IPS-18a (cell line): ENCODE measurements at regions not wholly inside any gene's neighbourhood (a gene's known extent, or its start where the extent isn't known, plus 50 kb on each side); places are given as distances from the start of the nearest gene placed in this dataset.

ENCODE experiments used
- H3K27ac ChIP-seq: one replicate; pipeline ENCODE4 v1.5.1; 2013; ENCODE audit warnings: low read length
- H3K27me3 ChIP-seq: one replicate; pipeline ENCODE4 v1.6.1; 2013; ENCODE audit warnings: mild to moderate bottlenecking, low read length; ENCODE audit not compliant: control insufficient read depth, insufficient read depth
- H3K36me3 ChIP-seq: one replicate; pipeline ENCODE4 v1.6.1; 2013; ENCODE audit warnings: low read depth, low read length; ENCODE audit not compliant: control insufficient read depth
- H3K4me1 ChIP-seq: one replicate; pipeline ENCODE4 v1.6.1; 2013; ENCODE audit warnings: low read depth, low read length; ENCODE audit not compliant: control insufficient read depth
- H3K4me3 ChIP-seq: one replicate; pipeline ENCODE4 v1.5.1; 2013; ENCODE audit warnings: low read length
- H3K9ac ChIP-seq: one replicate; pipeline ENCODE4 v1.6.1; 2013; ENCODE audit warnings: mild to moderate bottlenecking, low read length, moderate library complexity
- H3K9me3 ChIP-seq: one replicate; pipeline ENCODE4 v1.6.1; 2013; ENCODE audit warnings: low read depth, low read length; ENCODE audit not compliant: control insufficient read depth

- Histone ChIP-seq H3K4me1 (no peaks in the 10 kb centered on the region), H3K9ac (no peak overlapping the region), H3K27ac (no peak overlapping the region), H3K36me3 (no peaks in the 10 kb centered on the region), H3K27me3 (no peaks in the 10 kb centered on the region), H3K4me3 (no peak overlapping the region), H3K9me3 (no peaks in the 10 kb centered on the region)
These were observed 187.8 kb upstream of the DDI1 start for GRCh38 chr11:103848686-103849085.

DNA sequence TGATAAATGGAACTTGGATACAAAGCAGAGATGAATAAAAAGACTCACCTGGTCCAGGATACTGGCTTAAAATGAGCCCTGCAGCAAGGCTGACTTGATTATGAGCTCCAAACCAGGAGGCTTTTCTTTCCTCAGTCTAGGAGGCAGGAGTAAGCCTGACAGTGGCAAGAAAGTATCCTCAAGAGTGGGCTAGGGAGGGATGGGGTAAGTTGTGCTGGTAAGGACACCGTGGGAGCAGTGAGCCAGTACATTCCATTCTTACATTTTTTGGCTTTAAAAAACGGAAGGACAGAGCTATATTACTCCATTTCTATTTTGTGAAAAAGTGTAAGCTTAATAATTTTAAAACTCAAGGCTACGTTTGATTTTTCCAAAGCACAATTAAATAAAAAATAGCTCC, 187.1 kb upstream of the DDI1 start:
- H3K4me3 ChIP-seq = no peak overlapping the region
- no peaks in the 10 kb centered on the region for H3K36me3 ChIP-seq
- H3K27ac ChIP-seq = no peak overlapping the region
- no peak overlapping the region for H3K9ac ChIP-seq
- no peaks in the 10 kb centered on the region for H3K27me3 ChIP-seq
- no peaks in the 10 kb centered on the region for H3K4me1 ChIP-seq
- H3K9me3 ChIP-seq = no peaks in the 10 kb centered on the region

- Histone ChIP-seq H3K4me1 (no peaks in the 10 kb centered on the region), H3K9ac (no peak overlapping the region), H3K4me3 (no peak overlapping the region), H3K9me3 (no peaks in the 10 kb centered on the region), H3K27me3 (no peaks in the 10 kb centered on the region), H3K27ac (no peak overlapping the region), H3K36me3 (no peaks in the 10 kb centered on the region)
These were observed 185.8 kb upstream of the DDI1 start for GRCh38 chr11:103850419-103851165.

DNA sequence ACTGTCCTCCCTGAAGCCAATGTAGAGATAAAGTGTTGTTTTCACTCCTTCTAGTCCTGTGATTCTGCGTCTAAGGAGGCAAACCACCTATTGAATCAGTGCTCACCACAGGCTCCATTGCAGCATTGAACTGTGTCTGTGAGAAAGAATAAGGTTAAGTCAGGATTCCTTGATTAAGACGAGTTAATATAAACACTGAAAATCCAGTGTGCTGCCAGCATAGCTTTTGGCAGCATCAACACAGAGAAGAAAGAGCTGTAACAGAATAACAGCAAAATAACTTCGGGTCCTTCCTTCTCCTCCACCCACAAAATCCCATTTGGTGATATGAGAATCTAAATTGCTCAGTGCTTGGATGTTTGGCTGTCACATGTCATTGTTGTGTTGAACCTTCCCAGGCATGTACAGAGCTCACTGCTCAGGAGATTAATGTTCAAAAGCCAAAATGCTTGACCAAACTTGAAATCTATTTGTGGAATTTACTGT, 185.2 kb upstream of the DDI1 start:
- no peaks in the 10 kb centered on the region for H3K36me3 ChIP-seq
- no peaks in the 10 kb centered on the region for H3K9me3 ChIP-seq
- no peak overlapping the region for H3K4me3 ChIP-seq
- H3K9ac ChIP-seq = no peak overlapping the region
- H3K27me3 ChIP-seq = no peaks in the 10 kb centered on the region
- H3K4me1 ChIP-seq = no peaks in the 10 kb centered on the region
- H3K27ac ChIP-seq = no peak overlapping the region
